K562 (cell line): ENCODE measurements at regions not wholly inside any gene's neighbourhood (a gene's known extent, or its start where the extent isn't known, plus 50 kb on each side); places are given as distances from the start of the nearest gene placed in this dataset.

Experiments used
- ATAC-seq: fragments of 200-7000 bp; cut with Tn5 transposase; 3 replicates; pipeline ENCODE4 v1.9.1; 2020; ENCODE audit warnings: moderate library complexity
- BruUV-seq: library from RNA; stranded (reverse); fragments of 400-500 nt; replicated peaks from 2 replicates; lab custom pipeline; 2021; lab: Mats Ljungman, UMichigan
- CTCF ChIA-PET: fragments of 300-600 bp; formaldehyde crosslinking; extraction: SDS; loops from one replicate; lab custom pipeline; 2021; ENCODE audit warnings: low intra/inter-chr PET ratio; lab: Yijun Ruan, JAX
- POLR2A ChIA-PET: fragments of 300-600, 350-650 bp; sonication (Branson Sonifier 250); formaldehyde crosslinking; extraction: SDS; loops from one replicate; lab custom pipeline; 2021; ENCODE audit warnings: antibody characterized with exemption, inconsistent platforms; lab: Yijun Ruan, JAX
- DNase-seq, 4 experiments: peaks; one replicate each; pipeline versions ENCODE4 v3.0.0 to v3.0.0-alpha.2; 2011 to 2018; ENCODE audit warnings: low spot score in 3 of 4, mixed read lengths in 3 of 4; ENCODE audit errors: extremely low read depth in 1 of 4
- FAIRE-seq: peaks from 2 replicates; lab custom pipeline; 2011; peaks lifted over from hg19 to GRCh38; lab: Jason Lieb, UNC
- H2AFZ ChIP-seq: 2 replicates; pipeline ENCODE4 v1.6.0; 2011; ENCODE audit warnings: low read depth, low read length, control low read depth, inconsistent platforms
- H3K27ac ChIP-seq: fragments of 200-600 bp; 3 replicates; pipeline ENCODE4 v1.8.0; 2011; ENCODE audit warnings: low read depth, mild to moderate bottlenecking, control low read depth, inconsistent platforms, low read length, moderate library complexity, mixed read lengths; ENCODE audit errors: extremely low read depth
- H3K27me3 ChIP-seq, 2 experiments: fragments of 300-600 bp in 1 of 2; 2 replicates in 1 of 2; 3 replicates in 1 of 2; pipeline versions ENCODE4 v1.6.0 to v1.8.0; 2011; ENCODE audit warnings: inconsistent platforms in 2 of 2, low read length in 2 of 2, mild to moderate bottlenecking in 1 of 2, mixed read lengths in 1 of 2, moderate library complexity in 1 of 2; ENCODE audit not compliant: control insufficient read depth in 2 of 2, insufficient read depth in 2 of 2
- H3K36me3 ChIP-seq: fragments of 300-600 bp; 3 replicates; pipeline ENCODE4 v1.8.0; 2011; ENCODE audit warnings: mild to moderate bottlenecking, low read length, inconsistent platforms; ENCODE audit not compliant: control insufficient read depth, insufficient read depth
- H3K4me1 ChIP-seq, 2 experiments: fragments of 200-600 bp in 1 of 2; replicated peaks in 1 of 2; 2 replicates in 1 of 2; 3 replicates in 1 of 2; pipeline versions ENCODE4 v1.5.1 to v1.8.0; 2011; ENCODE audit warnings: inconsistent platforms in 2 of 2, low read length in 2 of 2, mild to moderate bottlenecking in 1 of 2, mixed read lengths in 1 of 2, moderate library complexity in 1 of 2; ENCODE audit not compliant: control insufficient read depth in 2 of 2, insufficient read depth in 2 of 2
- H3K4me2 ChIP-seq: 2 replicates; pipeline ENCODE4 v1.6.1; 2011; ENCODE audit warnings: low read length, control low read depth, inconsistent platforms, mixed read lengths; ENCODE audit not compliant: insufficient read depth
- H3K4me3 ChIP-seq: fragments of 200-600 bp; sonication (generic), shearing (Covaris generic); 2 replicates; pipeline ENCODE4 v1.5.1; 2016; ENCODE audit warnings: control low read depth, inconsistent platforms
- H3K79me2 ChIP-seq: fragments of 200-600 bp; 3 replicates; pipeline ENCODE4 v1.8.0; 2011; ENCODE audit warnings: low read length, inconsistent platforms; ENCODE audit not compliant: control insufficient read depth, insufficient read depth
- H3K9ac ChIP-seq, 2 experiments: 2 replicates each; pipeline versions ENCODE4 v1.6.0 to v1.6.1; 2011; ENCODE audit warnings: low read depth in 2 of 2, low read length in 2 of 2, control low read depth in 1 of 2, inconsistent platforms in 1 of 2, mild to moderate bottlenecking in 1 of 2, mixed read lengths in 1 of 2; ENCODE audit not compliant: insufficient read depth in 1 of 2
- H3K9me1 ChIP-seq: one replicate; pipeline ENCODE4 v1.6.0; 2011; ENCODE audit warnings: inconsistent platforms, mild to moderate bottlenecking, low read length, moderate library complexity; ENCODE audit not compliant: control insufficient read depth, insufficient read depth
- H3K9me3 ChIP-seq: replicated peaks from 2 replicates; pipeline ENCODE4 v1.5.1; 2011; ENCODE audit warnings: low read depth, low read length, inconsistent platforms; ENCODE audit not compliant: control insufficient read depth, insufficient read depth
- H4K20me1 ChIP-seq: replicated peaks from 2 replicates; pipeline ENCODE4 v1.6.1; 2011; ENCODE audit warnings: low read length, inconsistent platforms, mixed read lengths; ENCODE audit not compliant: control insufficient read depth, insufficient read depth
- BCOR ChIP-seq: fragments of 450-650 bp; IDR thresholded peaks from 2 replicates; pipeline ENCODE4 v1.6.1; 2016
- CREB1 ChIP-seq, 2 experiments: sonication (generic) in 1 of 2; formaldehyde crosslinking in 1 of 2; IDR thresholded peaks; 2 replicates each; pipeline versions ENCODE4 v1.6.1 to v1.8.0; 2012 to 2022; ENCODE audit warnings: inconsistent platforms in 1 of 2, mild to moderate bottlenecking in 1 of 2, missing genetic modification reagents in 1 of 2, moderate library complexity in 1 of 2
- HNRNPLL ChIP-seq: fragments of 200-400 bp; formaldehyde crosslinking; IDR thresholded peaks from 2 replicates; pipeline ENCODE4 v1.6.1; 2017; ENCODE audit warnings: low read length, low read depth, mild to moderate bottlenecking; ENCODE audit not compliant: poor library complexity, severe bottlenecking
- HSF4 ChIP-seq: fragments of 250-450 bp; sonication (Bioruptor Pico); IDR thresholded peaks from 2 replicates; pipeline ENCODE4 v2.1.2; 2022; ENCODE audit warnings: mild to moderate bottlenecking, moderate library complexity, borderline replicate concordance
- RBM25 ChIP-seq: fragments of 200-400 bp; formaldehyde crosslinking; IDR thresholded peaks from 2 replicates; pipeline ENCODE4 v1.6.1; 2018; ENCODE audit warnings: low read length, low read depth, moderate library complexity; ENCODE audit not compliant: severe bottlenecking
- TAL1 ChIP-seq: fragments of 450-650 bp; IDR thresholded peaks from 2 replicates; pipeline ENCODE4 v1.6.1; 2016; ENCODE audit warnings: mild to moderate bottlenecking
- THAP12 ChIP-seq: fragments of 250-450 bp; sonication (Bioruptor Pico); IDR thresholded peaks from 2 replicates; pipeline ENCODE4 v1.9.0; 2021; ENCODE audit warnings: mild to moderate bottlenecking, inconsistent platforms
- ZNF584 ChIP-seq: fragments of 200-800 bp; sonication (Bioruptor generic); IDR thresholded peaks from 2 replicates; pipeline ENCODE4 v1.6.1; 2016; ENCODE audit warnings: low read depth, mild to moderate bottlenecking, missing genetic modification characterization, missing compliant biosample characterization
- in situ Hi-C: fragments of 300-500 bp; cut with MboI; formaldehyde crosslinking; loops from 4 replicates; pipeline ENCODE4 v1.15.0; 2018; ENCODE audit warnings: inconsistent platforms, mixed read lengths
- intact Hi-C: fragments of 100-400 bp; cut with micrococcal nuclease; formaldehyde crosslinking; loops from 2 replicates; pipeline ENCODE4 v1.14.2; 2022

GRCh38 chr5:105134328-105134727 lies 1571.7 kb upstream of the NUDT12 start:
- Histone ChIP-seq H4K20me1 (no peaks in the 10 kb centered on the region), H3K9ac (no peak overlapping the region), H3K4me2 (no peak overlapping the region), H3K9me3 (no peaks in the 10 kb centered on the region), H3K4me3 (no peak overlapping the region), H3K4me1 (no peaks in the 10 kb centered on the region), H3K79me2 (no peaks in the 10 kb centered on the region), H3K27ac (no peak overlapping the region), H3K9me1 (no peaks in the 10 kb centered on the region), H2AFZ (no peak overlapping the region), H3K27me3 (no peaks in the 10 kb centered on the region), H3K36me3 (no peaks in the 10 kb centered on the region)
- CTCF ChIA-PET = no interaction called here
- intact Hi-C loops (no loop called here), in situ Hi-C loops (no loop called here)
- DNase-seq (no peak), FAIRE-seq (no peak), ATAC-seq (no peak)
- POLR2A ChIA-PET = no interaction called here
- TF ChIP-seq BCOR = no peak
- TF ChIP-seq ZNF584 (CRISPR knock-in tag) = no peak
- TF ChIP-seq TAL1 = no peak
- TF ChIP-seq HSF4 (CRISPR knock-in tag) = no peak
- TF ChIP-seq HNRNPLL = no peak
- TF ChIP-seq RBM25 = no peak
- TF ChIP-seq THAP12 (CRISPR knock-in tag) = no peak
- no peak for TF ChIP-seq CREB1 (IDR thresholded peaks at IDR 0.05)
- no peak for TF ChIP-seq CREB1 (CRISPR knock-in tag; IDR thresholded peaks at IDR 0.05)
- no TSS peak for BruUV-seq
